ENCODE measurements at regions not wholly inside any gene's neighbourhood (a gene's known extent, or its start where the extent isn't known, plus 50 kb on each side); places are given as distances from the start of the nearest gene placed in this dataset.
A peak's percentile ranks its signal among the peaks of the same experiment; 100 is the strongest.

DNA sequence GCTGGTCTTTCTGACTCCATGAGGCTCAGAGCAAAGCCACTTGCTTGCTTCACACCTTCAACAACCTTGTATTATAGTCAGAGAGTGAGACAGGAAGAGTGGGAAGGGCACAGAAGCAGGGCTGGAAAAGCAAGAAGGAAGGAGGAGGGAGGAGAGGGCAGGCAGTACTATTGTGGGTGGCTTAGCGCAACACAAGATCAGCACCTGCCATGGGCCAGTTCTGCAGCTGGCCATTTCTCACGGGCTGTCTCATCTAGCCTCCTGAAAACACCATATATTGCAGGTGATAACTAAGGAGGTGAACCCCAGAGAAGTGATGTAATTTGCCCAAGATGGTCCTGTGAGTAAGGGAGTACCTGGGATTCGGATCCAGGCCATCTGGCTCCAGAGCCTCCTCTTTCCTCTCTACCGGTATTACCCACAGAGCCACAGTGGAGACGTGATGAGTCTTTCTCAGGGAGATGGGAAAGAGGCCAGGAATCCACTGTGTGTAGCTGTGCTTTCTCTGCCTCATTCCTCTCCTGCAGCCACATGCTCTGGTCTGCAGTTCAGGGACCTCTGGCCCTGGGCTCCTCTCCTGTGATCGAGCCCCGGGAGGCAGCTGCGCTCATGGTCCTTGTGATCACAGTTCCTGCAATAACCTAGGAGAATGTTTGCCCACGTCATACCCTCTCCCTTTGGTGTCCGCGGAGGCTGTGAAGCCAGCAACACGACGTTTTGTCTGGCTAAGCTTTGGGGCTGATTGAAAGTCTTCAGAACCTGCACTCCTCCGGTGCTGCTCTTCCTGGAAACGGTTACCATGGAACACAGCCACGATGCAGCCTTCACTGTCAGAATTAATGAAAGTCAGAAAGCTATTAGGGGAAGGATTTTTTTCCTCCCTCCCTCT lies 178.1 kb upstream of the CCL2 start (continued):
- no peak for TF ChIP-seq EGR1 (IDR thresholded peaks at IDR 0.05; ENCODE audit: low read depth in 2 of 2)
- no peak for TF ChIP-seq GABPA (IDR thresholded peaks at IDR 0.05 in 1 of 2, conservative IDR thresholded peaks at IDR 0.05 in 1 of 2)

GRCh38 chr17:34081269-34081668 lies 173.8 kb upstream of the CCL2 start:
- H3K4me3 ChIP-seq (ENCODE audit: low read depth in 1 of 3, low read length in 3 of 3) = no peak overlapping the region
- no peak overlapping the region for H3K9ac ChIP-seq (ENCODE audit: low read depth in 1 of 2, low read length in 2 of 2)
- DNase-seq (ENCODE audit: low spot score) = no peak
- H3K4me1 ChIP-seq (ENCODE audit: control insufficient read depth in 4 of 4, insufficient read depth in 4 of 4, low read length in 3 of 4) = no peaks in the 10 kb centered on the region
- TF ChIP-seq ATF3 (IDR thresholded peaks at IDR 0.05) = no peak
- peak; percentile 87 to 90 for TF ChIP-seq RAD21 (IDR thresholded peaks at IDR 0.05)
- no peak for TF ChIP-seq HNF4A (conservative IDR thresholded peaks at IDR 0.05)
- no peak for TF ChIP-seq ZBTB33 (IDR thresholded peaks at IDR 0.05)
- no peak for TF ChIP-seq NR2F2 (IDR thresholded peaks at IDR 0.05)
- TF ChIP-seq, protein P1, sequence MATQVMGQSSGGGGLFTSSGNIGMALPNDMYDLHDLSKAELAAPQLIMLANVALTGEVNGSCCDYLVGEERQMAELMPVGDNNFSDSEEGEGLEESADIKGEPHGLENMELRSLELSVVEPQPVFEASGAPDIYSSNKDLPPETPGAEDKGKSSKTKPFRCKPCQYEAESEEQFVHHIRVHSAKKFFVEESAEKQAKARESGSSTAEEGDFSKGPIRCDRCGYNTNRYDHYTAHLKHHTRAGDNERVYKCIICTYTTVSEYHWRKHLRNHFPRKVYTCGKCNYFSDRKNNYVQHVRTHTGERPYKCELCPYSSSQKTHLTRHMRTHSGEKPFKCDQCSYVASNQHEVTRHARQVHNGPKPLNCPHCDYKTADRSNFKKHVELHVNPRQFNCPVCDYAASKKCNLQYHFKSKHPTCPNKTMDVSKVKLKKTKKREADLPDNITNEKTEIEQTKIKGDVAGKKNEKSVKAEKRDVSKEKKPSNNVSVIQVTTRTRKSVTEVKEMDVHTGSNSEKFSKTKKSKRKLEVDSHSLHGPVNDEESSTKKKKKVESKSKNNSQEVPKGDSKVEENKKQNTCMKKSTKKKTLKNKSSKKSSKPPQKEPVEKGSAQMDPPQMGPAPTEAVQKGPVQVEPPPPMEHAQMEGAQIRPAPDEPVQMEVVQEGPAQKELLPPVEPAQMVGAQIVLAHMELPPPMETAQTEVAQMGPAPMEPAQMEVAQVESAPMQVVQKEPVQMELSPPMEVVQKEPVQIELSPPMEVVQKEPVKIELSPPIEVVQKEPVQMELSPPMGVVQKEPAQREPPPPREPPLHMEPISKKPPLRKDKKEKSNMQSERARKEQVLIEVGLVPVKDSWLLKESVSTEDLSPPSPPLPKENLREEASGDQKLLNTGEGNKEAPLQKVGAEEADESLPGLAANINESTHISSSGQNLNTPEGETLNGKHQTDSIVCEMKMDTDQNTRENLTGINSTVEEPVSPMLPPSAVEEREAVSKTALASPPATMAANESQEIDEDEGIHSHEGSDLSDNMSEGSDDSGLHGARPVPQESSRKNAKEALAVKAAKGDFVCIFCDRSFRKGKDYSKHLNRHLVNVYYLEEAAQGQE (IDR thresholded peaks at IDR 0.05) = no peak
- no peak for TF ChIP-seq SP1 (IDR thresholded peaks at IDR 0.05)
- TF ChIP-seq, protein P2, sequence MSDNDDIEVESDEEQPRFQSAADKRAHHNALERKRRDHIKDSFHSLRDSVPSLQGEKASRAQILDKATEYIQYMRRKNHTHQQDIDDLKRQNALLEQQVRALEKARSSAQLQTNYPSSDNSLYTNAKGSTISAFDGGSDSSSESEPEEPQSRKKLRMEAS (IDR thresholded peaks at IDR 0.05) = no peak
- no peak for TF ChIP-seq RXRA (IDR thresholded peaks at IDR 0.05)
- TF ChIP-seq YY1 (IDR thresholded peaks at IDR 0.05) = no peak
- TF ChIP-seq, protein P3, sequence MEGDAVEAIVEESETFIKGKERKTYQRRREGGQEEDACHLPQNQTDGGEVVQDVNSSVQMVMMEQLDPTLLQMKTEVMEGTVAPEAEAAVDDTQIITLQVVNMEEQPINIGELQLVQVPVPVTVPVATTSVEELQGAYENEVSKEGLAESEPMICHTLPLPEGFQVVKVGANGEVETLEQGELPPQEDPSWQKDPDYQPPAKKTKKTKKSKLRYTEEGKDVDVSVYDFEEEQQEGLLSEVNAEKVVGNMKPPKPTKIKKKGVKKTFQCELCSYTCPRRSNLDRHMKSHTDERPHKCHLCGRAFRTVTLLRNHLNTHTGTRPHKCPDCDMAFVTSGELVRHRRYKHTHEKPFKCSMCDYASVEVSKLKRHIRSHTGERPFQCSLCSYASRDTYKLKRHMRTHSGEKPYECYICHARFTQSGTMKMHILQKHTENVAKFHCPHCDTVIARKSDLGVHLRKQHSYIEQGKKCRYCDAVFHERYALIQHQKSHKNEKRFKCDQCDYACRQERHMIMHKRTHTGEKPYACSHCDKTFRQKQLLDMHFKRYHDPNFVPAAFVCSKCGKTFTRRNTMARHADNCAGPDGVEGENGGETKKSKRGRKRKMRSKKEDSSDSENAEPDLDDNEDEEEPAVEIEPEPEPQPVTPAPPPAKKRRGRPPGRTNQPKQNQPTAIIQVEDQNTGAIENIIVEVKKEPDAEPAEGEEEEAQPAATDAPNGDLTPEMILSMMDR (IDR thresholded peaks at IDR 0.05; ENCODE audit: low read depth, low read length, missing input control) = peak; percentile 78
- no peak for TF ChIP-seq GABPA (IDR thresholded peaks at IDR 0.05 in 1 of 2, conservative IDR thresholded peaks at IDR 0.05 in 1 of 2)
- TF ChIP-seq TAF1 (conservative IDR thresholded peaks at IDR 0.05) = no peak
- no peak for TF ChIP-seq FOXA1 (IDR thresholded peaks at IDR 0.05)
- H3K27ac ChIP-seq (ENCODE audit: low read depth in 1 of 2, low read length in 2 of 2) = no peak overlapping the region
- H3K36me3 ChIP-seq (ENCODE audit: control insufficient read depth in 4 of 4, insufficient read depth in 3 of 4, low read depth in 1 of 4, low read length in 3 of 4) = no peaks in the 10 kb centered on the region
- peaks cover 0 to 4% (median 0%) of the 10 kb centered on the region in 4 donors for H3K27me3 ChIP-seq (ENCODE audit: control insufficient read depth in 4 of 4, insufficient read depth in 4 of 4, low read length in 3 of 4)
- WGBS = 39% methylated on average over 3 of the region's 3 CpGs
- H3K9me3 ChIP-seq (ENCODE audit: control insufficient read depth in 4 of 4, low read length in 3 of 4) = no peaks in the 10 kb centered on the region

All from liver (tissue), 8 donors.